CD14-positive monocyte (primary cell): ENCODE measurements at regions not wholly inside any gene's neighbourhood (a gene's known extent, or its start where the extent isn't known, plus 50 kb on each side); places are given as distances from the start of the nearest gene placed in this dataset.

ENCODE experiments used
- DNase-seq, 3 donors: peaks; one replicate each; pipeline ENCODE4 v3.0.0-alpha.2; 2011 to 2022
- H2AFZ ChIP-seq: 2 replicates; pipeline ENCODE4 v1.6.0; 2012; ENCODE audit warnings: mild to moderate bottlenecking, low read depth, low read length, inconsistent platforms; ENCODE audit not compliant: insufficient read depth, poor library complexity, severe bottlenecking
- H3K27ac ChIP-seq, 2 donors: 1 replicate in 1 of 2; 2 replicates in 1 of 2; pipeline ENCODE4 v1.5.1; 2012 to 2013; ENCODE audit warnings: low read length in 2 of 2, control low read depth in 1 of 2, inconsistent platforms in 1 of 2, low read depth in 1 of 2, mild to moderate bottlenecking in 1 of 2
- H3K27me3 ChIP-seq, 2 donors: one replicate each; pipeline versions ENCODE4 v1.6.0 to v1.6.1; 2011 to 2013; ENCODE audit warnings: low read length in 2 of 2; ENCODE audit not compliant: control insufficient read depth in 2 of 2, insufficient read depth in 2 of 2
- H3K36me3 ChIP-seq, 2 donors: replicated peaks in 1 of 2; 1 replicate in 1 of 2; 2 replicates in 1 of 2; pipeline versions ENCODE4 v1.5.1 to v1.6.1; 2012 to 2013; ENCODE audit warnings: low read length in 2 of 2, control low read depth in 1 of 2, inconsistent platforms in 1 of 2, mild to moderate bottlenecking in 1 of 2; ENCODE audit not compliant: insufficient read depth in 2 of 2, control insufficient read depth in 1 of 2
- H3K4me1 ChIP-seq, 2 donors: 1 replicate in 1 of 2; 2 replicates in 1 of 2; pipeline versions ENCODE4 v1.5.1 to v1.6.1; 2012 to 2013; ENCODE audit warnings: low read length in 2 of 2, control low read depth in 1 of 2, inconsistent platforms in 1 of 2, mild to moderate bottlenecking in 1 of 2, moderate library complexity in 1 of 2; ENCODE audit not compliant: insufficient read depth in 2 of 2, control insufficient read depth in 1 of 2
- H3K4me2 ChIP-seq: replicated peaks from 2 replicates; pipeline ENCODE3; 2012; ENCODE audit warnings: low read length, moderate library complexity, mild to moderate bottlenecking; ENCODE audit not compliant: poor library complexity, severe bottlenecking; ENCODE audit errors: extremely low read depth
- H3K4me3 ChIP-seq, 3 experiments: fragments of 200-600 bp in 1 of 3; sonication (generic) in 1 of 3; replicated peaks in 1 of 3; 1 replicate in 2 of 3; 2 replicates in 1 of 3; pipeline ENCODE4 v1.5.1; 2011 to 2013; ENCODE audit warnings: low read length in 3 of 3, mild to moderate bottlenecking in 3 of 3, control low read depth in 2 of 3, low read depth in 2 of 3, inconsistent platforms in 1 of 3, moderate library complexity in 1 of 3
- H3K79me2 ChIP-seq: 2 replicates; pipeline ENCODE4 v1.6.0; 2012; ENCODE audit warnings: mild to moderate bottlenecking, control low read depth, inconsistent platforms, low read length, moderate library complexity; ENCODE audit not compliant: insufficient read depth
- H3K9ac ChIP-seq: 2 replicates; pipeline ENCODE4 v1.6.0; 2017; ENCODE audit warnings: low read length, mild to moderate bottlenecking; ENCODE audit not compliant: insufficient read depth, poor library complexity, severe bottlenecking
- H3K9me3 ChIP-seq, 2 donors: replicated peaks in 1 of 2; 1 replicate in 1 of 2; 2 replicates in 1 of 2; pipeline versions ENCODE4 v1.5.1 to v1.6.1; 2012 to 2013; ENCODE audit warnings: low read length in 2 of 2, control low read depth in 1 of 2; ENCODE audit not compliant: control insufficient read depth in 1 of 2, insufficient read depth in 1 of 2
- H4K20me1 ChIP-seq: 2 replicates; pipeline ENCODE4 v1.6.0; 2012; ENCODE audit warnings: mild to moderate bottlenecking, low read length, control low read depth, moderate library complexity; ENCODE audit not compliant: insufficient read depth
- H3K27ac Mint-ChIP-seq, 7 donors: one replicate each; pipeline ENCODE4 v1.8.0; 2020; ENCODE audit warnings: mild to moderate bottlenecking in 7 of 7, mixed read lengths in 7 of 7, moderate library complexity in 6 of 7, inconsistent platforms in 2 of 7
- H3K27me3 Mint-ChIP-seq, 3 donors: one replicate each; pipeline ENCODE4 v1.8.0; 2021 to 2022; ENCODE audit warnings: low read depth in 3 of 3, mild to moderate bottlenecking in 3 of 3, mixed read lengths in 3 of 3, moderate library complexity in 3 of 3, inconsistent platforms in 1 of 3
- H3K36me3 Mint-ChIP-seq, 2 donors: one replicate each; pipeline ENCODE4 v1.8.0; 2020; ENCODE audit warnings: mixed read lengths in 2 of 2, inconsistent platforms in 1 of 2, mild to moderate bottlenecking in 1 of 2
- H3K4me1 Mint-ChIP-seq: one replicate; pipeline ENCODE4 v1.8.0; 2020; ENCODE audit warnings: mild to moderate bottlenecking, mixed read lengths
- H3K4me3 Mint-ChIP-seq, 2 donors: one replicate each; pipeline ENCODE4 v1.8.0; 2020; ENCODE audit warnings: mild to moderate bottlenecking in 2 of 2, mixed read lengths in 2 of 2, moderate library complexity in 1 of 2
- H3K9me3 Mint-ChIP-seq, 7 donors: one replicate each; pipeline ENCODE4 v1.8.0; 2020 to 2022; ENCODE audit warnings: mixed read lengths in 7 of 7, mild to moderate bottlenecking in 6 of 7, moderate library complexity in 6 of 7, inconsistent platforms in 2 of 7
- WGBS: methylation state at CpG from one replicate; pipeline ENCODE4 v1.1.5; 2013; ENCODE audit warnings: missing lambda C conversion rate; ENCODE audit not compliant: insufficient coverage; 5-methylcytosine and 5-hydroxymethylcytosine counted together
- intact Hi-C, 2 donors: fragments of 100-400 bp; cut with micrococcal nuclease; formaldehyde crosslinking; loops; one replicate each; pipeline versions ENCODE4 v1.15.0 to v1.15.1; 2023
- TF ChIP-seq, protein P1 (sequence below): fragments of 200-600 bp; IDR thresholded peaks from one replicate; pipeline ENCODE4 v1.8.0; 2022; ENCODE audit warnings: antibody characterized with exemption, mild to moderate bottlenecking

DNA sequence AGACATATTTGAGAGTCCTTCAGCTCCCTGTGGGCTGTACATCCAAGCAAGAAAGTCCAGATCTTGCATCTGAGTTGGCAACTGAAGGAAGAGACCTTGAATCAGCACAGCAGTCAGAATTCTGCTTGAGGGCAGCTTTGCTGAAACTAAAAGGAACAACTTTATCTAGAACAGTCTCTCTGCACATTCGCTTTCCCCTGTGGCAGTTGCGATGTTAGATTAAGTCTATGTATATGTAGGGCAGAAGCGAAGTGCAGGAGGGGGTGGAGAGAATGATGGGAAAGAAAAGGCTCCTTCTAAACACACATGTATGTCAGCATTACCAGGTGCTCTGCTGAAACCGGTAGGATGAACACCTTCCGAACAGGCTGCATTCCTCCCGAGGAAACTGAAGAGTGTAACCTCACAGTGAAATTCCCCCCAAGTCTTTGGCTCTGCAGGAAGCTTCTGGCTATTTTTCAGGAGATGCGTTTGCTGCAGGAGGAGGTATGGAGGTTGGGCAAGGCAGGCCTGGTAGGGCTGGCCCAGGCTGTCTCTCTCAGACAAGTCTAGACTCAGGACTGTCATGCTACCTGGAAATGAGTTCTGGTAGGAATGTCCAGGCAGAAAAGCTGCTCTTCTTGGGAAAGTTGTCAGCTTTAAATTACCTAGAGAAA lies 70.0 kb upstream of the ATL2 start:
- Mint-ChIP-seq H3K36me3 (no peaks in the 10 kb centered on the region), H3K4me1 (no peaks in the 10 kb centered on the region), H3K27me3 (peaks cover 16 to 23% (median 18%) of the 10 kb centered on the region in 3 donors), H3K27ac (no peak overlapping the region), H3K4me3 (no peak overlapping the region), H3K9me3 (no peaks in the 10 kb centered on the region)
- intact Hi-C loops: no loop called here
- no peak overlapping the region for H3K27ac ChIP-seq
- TF ChIP-seq, protein P1, sequence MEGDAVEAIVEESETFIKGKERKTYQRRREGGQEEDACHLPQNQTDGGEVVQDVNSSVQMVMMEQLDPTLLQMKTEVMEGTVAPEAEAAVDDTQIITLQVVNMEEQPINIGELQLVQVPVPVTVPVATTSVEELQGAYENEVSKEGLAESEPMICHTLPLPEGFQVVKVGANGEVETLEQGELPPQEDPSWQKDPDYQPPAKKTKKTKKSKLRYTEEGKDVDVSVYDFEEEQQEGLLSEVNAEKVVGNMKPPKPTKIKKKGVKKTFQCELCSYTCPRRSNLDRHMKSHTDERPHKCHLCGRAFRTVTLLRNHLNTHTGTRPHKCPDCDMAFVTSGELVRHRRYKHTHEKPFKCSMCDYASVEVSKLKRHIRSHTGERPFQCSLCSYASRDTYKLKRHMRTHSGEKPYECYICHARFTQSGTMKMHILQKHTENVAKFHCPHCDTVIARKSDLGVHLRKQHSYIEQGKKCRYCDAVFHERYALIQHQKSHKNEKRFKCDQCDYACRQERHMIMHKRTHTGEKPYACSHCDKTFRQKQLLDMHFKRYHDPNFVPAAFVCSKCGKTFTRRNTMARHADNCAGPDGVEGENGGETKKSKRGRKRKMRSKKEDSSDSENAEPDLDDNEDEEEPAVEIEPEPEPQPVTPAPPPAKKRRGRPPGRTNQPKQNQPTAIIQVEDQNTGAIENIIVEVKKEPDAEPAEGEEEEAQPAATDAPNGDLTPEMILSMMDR: no peak
- no peaks in the 10 kb centered on the region for H3K9me3 ChIP-seq
- H3K27me3 ChIP-seq: peaks cover 9 to 18% of the 10 kb centered on the region in 2 donors
- no peaks in the 10 kb centered on the region for H3K79me2 ChIP-seq
- H4K20me1 ChIP-seq: no peaks in the 10 kb centered on the region
- no peak overlapping the region for H2AFZ ChIP-seq
- WGBS: 92% methylated on average over 2 of the region's 7 CpGs
- no peaks in the 10 kb centered on the region for H3K36me3 ChIP-seq
- no peak overlapping the region for H3K4me2 ChIP-seq
- no peak overlapping the region for H3K4me3 ChIP-seq
- no peaks in the 10 kb centered on the region for H3K4me1 ChIP-seq
- DNase-seq: no peak
- H3K9ac ChIP-seq: no peak overlapping the region

DNA sequence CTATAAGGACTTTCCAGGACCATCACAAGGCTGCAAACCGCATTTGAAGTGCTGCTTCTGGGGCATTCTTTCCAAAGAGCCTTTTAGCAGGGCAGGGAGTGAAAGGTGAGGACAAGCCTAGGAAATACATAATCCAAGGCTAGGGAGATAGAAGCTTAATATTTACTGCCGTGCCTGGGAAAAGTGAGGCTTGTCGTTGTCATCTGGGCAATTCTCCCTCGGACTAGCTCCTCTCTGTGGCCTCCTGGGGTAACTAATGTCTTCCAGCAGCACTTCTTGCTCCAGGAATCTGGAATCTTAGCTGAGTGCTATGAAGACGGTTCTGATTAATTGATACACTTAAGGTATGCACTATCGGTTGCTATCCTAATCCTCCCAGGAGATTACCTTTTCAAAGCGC lies 69.3 kb upstream of the ATL2 start:
- H3K36me3 Mint-ChIP-seq: no peaks in the 10 kb centered on the region

More for the DNA sequence above, 69.3 kb upstream of the ATL2 start:
- Histone ChIP-seq H3K9ac (no peak overlapping the region), H3K4me1 (no peaks in the 10 kb centered on the region), H3K4me3 (no peak overlapping the region), H3K79me2 (no peaks in the 10 kb centered on the region), H3K27me3 (peaks cover 11 to 18% of the 10 kb centered on the region in 2 donors), H3K9me3 (no peaks in the 10 kb centered on the region), H3K27ac (no peak overlapping the region), H4K20me1 (no peaks in the 10 kb centered on the region), H3K36me3 (no peaks in the 10 kb centered on the region), H2AFZ (no peak overlapping the region), H3K4me2 (no peak overlapping the region)
- TF ChIP-seq, protein P1: no peak
- 78% methylated on average over 5 of the region's 7 CpGs for WGBS
- Mint-ChIP-seq H3K9me3 (no peaks in the 10 kb centered on the region), H3K4me1 (no peaks in the 10 kb centered on the region), H3K27ac (no peak overlapping the region), H3K4me3 (no peak overlapping the region), H3K27me3 (peaks cover 16 to 25% (median 21%) of the 10 kb centered on the region in 3 donors)
- intact Hi-C loops: no loop called here
- no peak for DNase-seq
